DND-41 (cell line): ENCODE measurements at regions not wholly inside any gene's neighbourhood (a gene's known extent, or its start where the extent isn't known, plus 50 kb on each side); places are given as distances from the start of the nearest gene placed in this dataset.

Source experiments
- ATAC-seq: fragments of 200-7000 bp; cut with Tn5 transposase; 3 replicates; pipeline ENCODE4 v1.9.1; 2021; ENCODE audit warnings: low read depth; ENCODE audit not compliant: insufficient read depth
- DNase-seq: peaks from one replicate; pipeline ENCODE4 v3.0.0-alpha.2; 2020
- H2AFZ ChIP-seq: 2 replicates; pipeline ENCODE4 v1.6.0; 2012; ENCODE audit warnings: low read depth, low read length
- H3K27ac ChIP-seq: 2 replicates; pipeline ENCODE4 v1.5.1; 2012; ENCODE audit warnings: low read length, inconsistent platforms
- H3K27me3 ChIP-seq: fragments of 200-600 bp; sonication (generic); 2 replicates; pipeline ENCODE4 v1.6.0; 2012; ENCODE audit warnings: low read length, mild to moderate bottlenecking, inconsistent platforms; ENCODE audit not compliant: insufficient read depth, poor library complexity
- H3K36me3 ChIP-seq: 2 replicates; pipeline ENCODE4 v1.5.1; 2012; ENCODE audit warnings: low read length, inconsistent platforms; ENCODE audit not compliant: insufficient read depth
- H3K4me1 ChIP-seq: 2 replicates; pipeline ENCODE4 v1.5.1; 2012; ENCODE audit warnings: mild to moderate bottlenecking, low read length; ENCODE audit not compliant: insufficient read depth
- H3K4me2 ChIP-seq: 2 replicates; pipeline ENCODE4 v1.6.0; 2012; ENCODE audit warnings: mild to moderate bottlenecking, moderate library complexity, low read length, inconsistent platforms; ENCODE audit not compliant: insufficient read depth
- H3K4me3 ChIP-seq, 2 experiments: fragments of 200-600 bp in 1 of 2; shearing (Covaris generic) in 1 of 2; 2 replicates each; pipeline ENCODE4 v1.5.1; 2012 to 2016; ENCODE audit warnings: inconsistent platforms in 2 of 2, low read length in 2 of 2, mild to moderate bottlenecking in 2 of 2, low read depth in 1 of 2, moderate library complexity in 1 of 2
- H3K79me2 ChIP-seq: 2 replicates; pipeline ENCODE4 v1.6.0; 2012; ENCODE audit warnings: low read length, inconsistent platforms; ENCODE audit not compliant: insufficient read depth
- H3K9ac ChIP-seq: 2 replicates; pipeline ENCODE4 v1.6.0; 2012; ENCODE audit warnings: low read depth, mild to moderate bottlenecking, inconsistent platforms, low read length, moderate library complexity
- H3K9me3 ChIP-seq: 2 replicates; pipeline ENCODE4 v1.5.1; 2012; ENCODE audit warnings: low read length, moderate library complexity, mild to moderate bottlenecking, inconsistent platforms; ENCODE audit not compliant: insufficient read depth, severe bottlenecking
- H4K20me1 ChIP-seq: 2 replicates; pipeline ENCODE4 v1.6.0; 2012; ENCODE audit warnings: low read length; ENCODE audit not compliant: insufficient read depth
- EZH2 ChIP-seq: IDR thresholded peaks from 3 replicates; pipeline ENCODE4 v1.6.1; 2012; ENCODE audit warnings: borderline replicate concordance, low read depth, mild to moderate bottlenecking, moderate library complexity, low read length, inconsistent platforms; ENCODE audit not compliant: severe bottlenecking
- TF ChIP-seq, protein P1 (sequence below): IDR thresholded peaks from 2 replicates; pipeline ENCODE4 v1.5.1; 2012; ENCODE audit warnings: borderline replicate concordance, low read length, moderate library complexity, mild to moderate bottlenecking; ENCODE audit not compliant: poor library complexity, severe bottlenecking; ENCODE audit errors: extremely low read depth

- Histone ChIP-seq H3K9ac (no peak overlapping the region), H3K27me3 (peaks cover 7% of the 10 kb centered on the region), H3K9me3 (no peaks in the 10 kb centered on the region), H3K4me1 (no peaks in the 10 kb centered on the region), H3K4me3 (no peak overlapping the region), H2AFZ (no peak overlapping the region), H3K79me2 (no peaks in the 10 kb centered on the region), H3K27ac (no peak overlapping the region), H3K4me2 (no peak overlapping the region), H4K20me1 (no peaks in the 10 kb centered on the region), H3K36me3 (no peaks in the 10 kb centered on the region)
- TF ChIP-seq EZH2, result no peak
- TF ChIP-seq, protein P1, sequence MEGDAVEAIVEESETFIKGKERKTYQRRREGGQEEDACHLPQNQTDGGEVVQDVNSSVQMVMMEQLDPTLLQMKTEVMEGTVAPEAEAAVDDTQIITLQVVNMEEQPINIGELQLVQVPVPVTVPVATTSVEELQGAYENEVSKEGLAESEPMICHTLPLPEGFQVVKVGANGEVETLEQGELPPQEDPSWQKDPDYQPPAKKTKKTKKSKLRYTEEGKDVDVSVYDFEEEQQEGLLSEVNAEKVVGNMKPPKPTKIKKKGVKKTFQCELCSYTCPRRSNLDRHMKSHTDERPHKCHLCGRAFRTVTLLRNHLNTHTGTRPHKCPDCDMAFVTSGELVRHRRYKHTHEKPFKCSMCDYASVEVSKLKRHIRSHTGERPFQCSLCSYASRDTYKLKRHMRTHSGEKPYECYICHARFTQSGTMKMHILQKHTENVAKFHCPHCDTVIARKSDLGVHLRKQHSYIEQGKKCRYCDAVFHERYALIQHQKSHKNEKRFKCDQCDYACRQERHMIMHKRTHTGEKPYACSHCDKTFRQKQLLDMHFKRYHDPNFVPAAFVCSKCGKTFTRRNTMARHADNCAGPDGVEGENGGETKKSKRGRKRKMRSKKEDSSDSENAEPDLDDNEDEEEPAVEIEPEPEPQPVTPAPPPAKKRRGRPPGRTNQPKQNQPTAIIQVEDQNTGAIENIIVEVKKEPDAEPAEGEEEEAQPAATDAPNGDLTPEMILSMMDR, result no peak
- DNase-seq (no peak), ATAC-seq (no peak)
Measured at GRCh38 chr5:56564541-56565282, 250.6 kb upstream of the MAP3K1 start.

- H4K20me1 ChIP-seq, result no peaks in the 10 kb centered on the region
- no peaks in the 10 kb centered on the region for H3K36me3 ChIP-seq
- no peak overlapping the region for H3K4me3 ChIP-seq
- H3K79me2 ChIP-seq, result no peaks in the 10 kb centered on the region
- DNase-seq (no peak), ATAC-seq (no peak)
- no peak overlapping the region for H3K9ac ChIP-seq
- H2AFZ ChIP-seq, result no peak overlapping the region
- peaks cover 7% of the 10 kb centered on the region for H3K27me3 ChIP-seq
- TF ChIP-seq, protein P1, result no peak
- no peak for TF ChIP-seq EZH2
- H3K9me3 ChIP-seq, result no peaks in the 10 kb centered on the region
- H3K27ac ChIP-seq, result no peak overlapping the region
- no peak overlapping the region for H3K4me2 ChIP-seq
- no peaks in the 10 kb centered on the region for H3K4me1 ChIP-seq
Measured at GRCh38 chr5:56561455-56561854, 253.9 kb upstream of the MAP3K1 start.

DNA sequence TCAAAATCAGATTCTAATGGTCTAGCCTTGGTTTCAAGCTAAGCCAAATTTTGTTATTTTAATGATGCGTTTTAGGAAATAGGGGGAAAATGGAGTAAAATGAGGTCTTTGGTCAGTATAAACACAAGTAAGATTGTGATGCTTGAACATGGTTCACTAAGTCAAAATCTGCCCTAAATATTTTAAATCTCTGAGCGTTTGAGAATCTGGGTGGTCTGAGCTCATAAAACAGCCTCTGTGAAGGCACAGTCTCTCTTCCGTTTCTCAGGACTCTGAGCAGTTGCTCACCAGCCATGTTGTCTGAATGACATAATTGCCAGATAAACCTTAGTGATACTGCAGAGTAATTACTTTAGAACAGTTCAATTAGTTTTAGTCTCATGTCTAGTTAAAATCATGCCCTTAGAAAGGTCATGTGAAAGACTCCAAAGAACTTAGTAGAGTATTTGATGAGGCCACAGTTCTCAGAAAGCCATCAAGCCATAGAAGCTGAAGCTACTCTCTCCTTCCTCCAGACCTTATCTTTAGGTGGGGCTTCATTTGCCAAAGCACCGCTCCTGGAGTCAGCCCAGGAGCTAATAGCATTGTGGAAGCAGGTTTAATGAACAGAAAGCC lies 257.1 kb upstream of the MAP3K1 start:
- no peak for TF ChIP-seq EZH2
- TF ChIP-seq, protein P1, result no peak
- Histone ChIP-seq H3K9me3 (no peaks in the 10 kb centered on the region), H3K4me3 (no peak overlapping the region), H3K4me2 (no peak overlapping the region), H3K79me2 (no peaks in the 10 kb centered on the region), H3K27ac (no peak overlapping the region), H3K27me3 (no peaks in the 10 kb centered on the region), H3K4me1 (no peaks in the 10 kb centered on the region), H3K9ac (no peak overlapping the region), H3K36me3 (no peaks in the 10 kb centered on the region), H4K20me1 (no peaks in the 10 kb centered on the region), H2AFZ (no peak overlapping the region)
- DNase-seq (no peak), ATAC-seq (no peak)
